Hepatocyte (in vitro differentiated cells): ENCODE measurements at regions not wholly inside any gene's neighbourhood (a gene's known extent, or its start where the extent isn't known, plus 50 kb on each side); places are given as distances from the start of the nearest gene placed in this dataset.

Source experiments
- EZH2 ChIP-seq: fragments of 200-600 bp; sonication (generic); IDR thresholded peaks from 2 replicates; pipeline ENCODE4 v1.6.1; 2016; ENCODE audit warnings: antibody characterized with exemption, mild to moderate bottlenecking, borderline replicate concordance
- TF ChIP-seq, protein P1 (sequence below): fragments of 200-600 bp; sonication (generic); IDR thresholded peaks from 2 replicates; pipeline ENCODE4 v1.5.1; 2016; ENCODE audit warnings: antibody characterized with exemption, mild to moderate bottlenecking; ENCODE audit not compliant: poor library complexity

DNA sequence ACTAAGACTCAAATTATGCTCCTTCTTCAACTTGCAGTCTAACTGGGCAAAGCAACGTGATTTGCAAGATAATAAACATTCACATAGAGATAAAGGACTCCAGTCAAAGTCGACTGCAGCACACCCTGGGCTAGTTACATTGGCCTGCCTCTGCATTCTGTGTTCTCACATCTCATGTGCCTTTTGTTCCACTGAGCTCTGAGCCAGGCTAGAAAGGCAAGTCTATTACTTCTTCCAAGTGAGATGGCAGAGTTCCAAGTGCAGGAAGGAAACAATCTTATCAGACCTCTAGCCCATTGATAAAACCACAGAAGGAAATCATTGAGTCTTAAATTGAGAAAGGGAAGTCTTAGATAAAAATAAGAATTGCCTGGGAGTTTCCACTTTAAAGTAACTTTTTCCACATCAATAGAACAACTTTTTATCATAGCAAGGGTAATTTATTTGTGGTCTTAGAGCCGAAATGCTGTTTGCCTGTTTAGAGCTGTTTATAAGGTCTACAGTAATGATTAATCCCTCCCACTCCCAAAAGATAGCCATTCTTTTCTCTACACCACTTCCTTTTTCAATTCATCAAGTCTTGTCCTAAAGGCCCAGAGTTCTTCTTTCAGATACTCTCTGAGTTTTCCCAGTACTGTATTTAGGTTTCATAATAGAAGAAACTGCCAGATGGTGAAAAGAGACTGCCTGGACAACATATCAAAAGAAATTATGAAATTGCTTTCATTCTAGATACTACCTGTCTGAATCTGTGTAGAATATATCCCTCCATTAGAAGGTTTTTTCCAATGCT is 200.2 kb downstream of the GUCY2F start:
- TF ChIP-seq, protein P1, sequence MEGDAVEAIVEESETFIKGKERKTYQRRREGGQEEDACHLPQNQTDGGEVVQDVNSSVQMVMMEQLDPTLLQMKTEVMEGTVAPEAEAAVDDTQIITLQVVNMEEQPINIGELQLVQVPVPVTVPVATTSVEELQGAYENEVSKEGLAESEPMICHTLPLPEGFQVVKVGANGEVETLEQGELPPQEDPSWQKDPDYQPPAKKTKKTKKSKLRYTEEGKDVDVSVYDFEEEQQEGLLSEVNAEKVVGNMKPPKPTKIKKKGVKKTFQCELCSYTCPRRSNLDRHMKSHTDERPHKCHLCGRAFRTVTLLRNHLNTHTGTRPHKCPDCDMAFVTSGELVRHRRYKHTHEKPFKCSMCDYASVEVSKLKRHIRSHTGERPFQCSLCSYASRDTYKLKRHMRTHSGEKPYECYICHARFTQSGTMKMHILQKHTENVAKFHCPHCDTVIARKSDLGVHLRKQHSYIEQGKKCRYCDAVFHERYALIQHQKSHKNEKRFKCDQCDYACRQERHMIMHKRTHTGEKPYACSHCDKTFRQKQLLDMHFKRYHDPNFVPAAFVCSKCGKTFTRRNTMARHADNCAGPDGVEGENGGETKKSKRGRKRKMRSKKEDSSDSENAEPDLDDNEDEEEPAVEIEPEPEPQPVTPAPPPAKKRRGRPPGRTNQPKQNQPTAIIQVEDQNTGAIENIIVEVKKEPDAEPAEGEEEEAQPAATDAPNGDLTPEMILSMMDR: no peak
- no peak for TF ChIP-seq EZH2
